Esophagus squamous epithelium (tissue), 5 donors: ENCODE measurements at regions not wholly inside any gene's neighbourhood (a gene's known extent, or its start where the extent isn't known, plus 50 kb on each side); places are given as distances from the start of the nearest gene placed in this dataset.

Experiments
- DNase-seq: peaks from one replicate; lab custom pipeline; 2025; lab: John Stamatoyannopoulos, UW
- H3K27ac ChIP-seq, 4 donors: fragments of 200-600 bp; sonication (generic); one replicate each; pipeline ENCODE4 v1.5.1; 2016 to 2019; ENCODE audit warnings: mild to moderate bottlenecking in 1 of 4
- H3K27me3 ChIP-seq, 4 donors: fragments of 200-600 bp; sonication (generic); 1 replicate in 3 of 4; 2 replicates in 1 of 4; pipeline versions ENCODE4 v1.5.1 to v1.6.0; 2017 to 2021; ENCODE audit warnings: antibody characterized with exemption in 1 of 4
- H3K36me3 ChIP-seq, 3 donors: fragments of 200-600 bp; sonication (generic); one replicate each; pipeline ENCODE4 v1.5.1; 2016 to 2019
- H3K4me1 ChIP-seq, 3 donors: fragments of 200-600 bp; sonication (generic); one replicate each; pipeline ENCODE4 v1.5.1; 2017 to 2019
- H3K4me3 ChIP-seq, 4 donors: fragments of 200-600 bp; sonication (generic); 1 replicate in 3 of 4; 2 replicates in 1 of 4; pipeline ENCODE4 v1.5.1; 2016 to 2019; ENCODE audit warnings: mild to moderate bottlenecking in 2 of 4, moderate library complexity in 1 of 4
- H3K9me3 ChIP-seq, 3 donors: fragments of 200-600 bp; sonication (generic); one replicate each; pipeline ENCODE4 v1.5.1; 2016 to 2019
- CTCF ChIP-seq, 6 experiments: fragments of 450-650 bp in 4 of 6; fragments of 200-600 bp in 2 of 6; sonication (generic) in 2 of 6; IDR thresholded peaks; one replicate each; pipeline ENCODE4 v1.5.1; 2016 to 2019; ENCODE audit warnings: antibody characterized with exemption in 6 of 6, mild to moderate bottlenecking in 4 of 6, moderate library complexity in 4 of 6
- POLR2A ChIP-seq, 4 donors: fragments of 450-650 bp; IDR thresholded peaks; one replicate each; pipeline ENCODE4 v1.6.1; 2017; ENCODE audit warnings: antibody characterized with exemption in 4 of 4, mild to moderate bottlenecking in 4 of 4, moderate library complexity in 3 of 4
- WGBS, 2 donors: methylation state at CpG; one replicate each; pipeline ENCODE4 v1.1.5; 2018; 5-methylcytosine and 5-hydroxymethylcytosine counted together
- intact Hi-C: fragments of 100-400 bp; cut with DNase I; formaldehyde crosslinking; loops from one replicate; pipeline ENCODE4 v1.15.0; 2022
- donor health status: DM: yes; HTN: yes; CAD: no.

- DNase-seq = no peak
- no peaks in the 10 kb centered on the region for H3K36me3 ChIP-seq
- WGBS, 2 donors = 89 to 94% methylated on average over 5 to 6 of the region's 6 CpGs
- H3K9me3 ChIP-seq = no peaks in the 10 kb centered on the region
- peaks cover 0 to 90% (median 0%) of the 10 kb centered on the region in 4 donors for H3K27me3 ChIP-seq
- H3K4me3 ChIP-seq = no peak overlapping the region
- intact Hi-C loops = no loop called here
- no peak overlapping the region for H3K27ac ChIP-seq
- H3K4me1 ChIP-seq = no peaks in the 10 kb centered on the region
- no peak for TF ChIP-seq CTCF (IDR thresholded peaks at IDR 0.05)
- no peak for TF ChIP-seq POLR2A (IDR thresholded peaks at IDR 0.05)
These were observed 603.6 kb downstream of the NPHP4 start for GRCh38 chr1:5388622-5389021.

DNA sequence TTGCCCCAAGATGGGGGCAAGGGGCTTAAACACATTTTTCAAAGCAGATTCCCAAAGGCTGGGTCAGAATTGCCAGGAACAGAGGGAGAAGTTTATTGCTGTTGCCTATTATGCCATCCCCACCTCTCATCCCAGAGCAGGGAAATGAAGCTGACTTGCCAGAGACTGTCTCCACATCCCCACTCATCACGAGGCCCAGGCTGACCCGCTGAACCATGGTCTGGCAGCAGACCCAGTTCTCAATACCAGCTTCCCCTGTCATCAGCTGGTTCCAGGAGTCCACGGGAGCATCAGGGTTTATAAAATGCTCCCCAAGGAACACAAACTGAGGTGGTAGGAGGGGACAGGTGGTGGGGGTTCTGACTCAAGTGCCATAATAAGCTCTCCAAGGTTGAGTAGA, 605.9 kb downstream of the NPHP4 start:
- no peak overlapping the region for H3K4me3 ChIP-seq
- no peak for TF ChIP-seq CTCF (IDR thresholded peaks at IDR 0.05)
- no peak for TF ChIP-seq POLR2A (IDR thresholded peaks at IDR 0.05)
- 42 to 48% methylated on average over 2 to 3 of the region's 3 CpGs for WGBS, 2 donors
- H3K9me3 ChIP-seq = no peaks in the 10 kb centered on the region
- no peak for DNase-seq
- H3K27me3 ChIP-seq = peaks cover 0 to 90% (median 0%) of the 10 kb centered on the region in 4 donors
- intact Hi-C loops = no loop called here
- no peaks in the 10 kb centered on the region for H3K4me1 ChIP-seq
- no peak overlapping the region for H3K27ac ChIP-seq
- no peaks in the 10 kb centered on the region for H3K36me3 ChIP-seq

- WGBS, 2 donors = 64 to 78% methylated on average over 7 of the region's 7 CpGs
- H3K27me3 ChIP-seq = peaks cover 0 to 90% (median 0%) of the 10 kb centered on the region in 4 donors
- TF ChIP-seq CTCF (IDR thresholded peaks at IDR 0.05) (no peak), POLR2A (IDR thresholded peaks at IDR 0.05) (no peak)
- H3K36me3 ChIP-seq = no peaks in the 10 kb centered on the region
- intact Hi-C loops = no loop called here
- no peaks in the 10 kb centered on the region for H3K9me3 ChIP-seq
- H3K4me3 ChIP-seq = no peak overlapping the region
- no peak overlapping the region for H3K27ac ChIP-seq
- H3K4me1 ChIP-seq = no peaks in the 10 kb centered on the region
- DNase-seq = no peak
These were observed 606.3 kb downstream of the NPHP4 start for GRCh38 chr1:5385956-5386355.

DNA sequence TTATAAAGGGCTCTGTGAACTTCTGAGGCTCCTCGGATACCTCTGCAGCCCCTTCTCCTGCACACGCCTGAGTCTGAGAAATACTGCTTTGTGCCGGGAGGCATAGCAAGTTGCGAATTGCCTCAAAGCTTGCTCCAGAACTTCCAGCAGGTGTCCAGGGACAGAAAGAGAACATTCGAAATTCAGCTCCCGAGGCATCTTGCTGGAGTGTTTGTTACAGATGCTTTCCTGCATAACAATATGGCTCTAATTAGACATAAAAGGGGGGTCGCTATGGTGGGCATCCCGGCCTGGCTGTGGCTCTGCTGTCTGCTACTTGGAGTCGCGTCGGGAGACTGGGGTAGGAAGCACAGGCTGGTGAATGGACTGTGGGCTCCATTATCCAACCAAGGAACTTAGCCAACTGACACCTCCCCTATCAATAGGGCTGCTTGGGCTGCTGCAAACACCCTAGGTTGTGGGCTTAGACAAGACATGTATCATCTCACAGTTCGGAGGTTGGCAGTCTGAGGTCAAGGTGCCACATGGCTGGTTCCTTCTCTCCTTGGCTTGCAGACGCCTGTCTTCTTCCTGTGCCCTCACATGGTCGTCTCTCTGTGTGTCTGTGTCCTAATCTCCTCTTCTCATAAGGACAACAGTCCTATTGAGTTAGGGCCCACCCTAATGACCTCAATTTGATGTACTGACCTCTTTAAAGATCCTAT, 607.0 kb downstream of the NPHP4 start:
- H3K9me3 ChIP-seq = no peaks in the 10 kb centered on the region
- 82 to 90% methylated on average over 12 to 14 of the region's 14 CpGs for WGBS, 2 donors
- no peaks in the 10 kb centered on the region for H3K36me3 ChIP-seq
- no peak overlapping the region for H3K27ac ChIP-seq
- H3K4me1 ChIP-seq = no peaks in the 10 kb centered on the region
- DNase-seq = no peak
- peaks cover 0 to 89% (median 0%) of the 10 kb centered on the region in 4 donors for H3K27me3 ChIP-seq
- intact Hi-C loops = no loop called here
- TF ChIP-seq CTCF (IDR thresholded peaks at IDR 0.05) = no peak
- no peak for TF ChIP-seq POLR2A (IDR thresholded peaks at IDR 0.05)
- no peak overlapping the region for H3K4me3 ChIP-seq

DNA sequence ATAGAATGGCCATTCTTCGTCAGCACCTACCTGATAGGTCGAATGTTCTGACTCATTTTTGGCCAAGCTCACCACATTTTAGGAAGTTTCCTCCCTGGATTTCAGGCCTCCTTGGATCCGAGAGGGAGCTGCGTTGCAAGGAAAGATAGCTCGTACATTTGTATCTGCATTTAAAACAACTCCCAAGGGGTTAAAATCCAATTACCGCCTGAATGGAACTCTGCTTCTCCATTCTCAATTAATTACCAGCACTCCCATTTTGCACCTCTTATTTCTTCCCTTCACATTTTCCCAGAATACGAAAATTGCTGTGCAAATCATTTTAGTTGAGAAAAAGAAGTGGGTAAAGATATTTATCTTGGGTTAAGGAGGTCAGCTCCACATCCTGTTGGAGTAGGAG, 610.7 kb downstream of the NPHP4 start:
- TF ChIP-seq CTCF (IDR thresholded peaks at IDR 0.05) (no peak), POLR2A (IDR thresholded peaks at IDR 0.05) (no peak)
- intact Hi-C loops = no loop called here
- Histone ChIP-seq H3K27me3 (peaks cover 0 to 91% (median 0%) of the 10 kb centered on the region in 4 donors), H3K36me3 (no peaks in the 10 kb centered on the region), H3K4me1 (no peaks in the 10 kb centered on the region), H3K4me3 (no peak overlapping the region), H3K9me3 (no peaks in the 10 kb centered on the region), H3K27ac (no peak overlapping the region)
- DNase-seq = no peak
- 73 to 76% methylated on average over 7 of the region's 7 CpGs for WGBS, 2 donors
